Gastroesophageal sphincter (tissue), 4 donors: ENCODE measurements at regions not wholly inside any gene's neighbourhood (a gene's known extent, or its start where the extent isn't known, plus 50 kb on each side); places are given as distances from the start of the nearest gene placed in this dataset.

ENCODE experiments used
- ATAC-seq: fragments of 150-250 bp; one replicate; pipeline ENCODE4 v1.9.1; 2016; ENCODE audit warnings: mild to moderate bottlenecking, moderate library complexity
- H3K27ac ChIP-seq, 4 donors: fragments of 200-600 bp; sonication (generic) in 3 of 4; 1 replicate in 3 of 4; 2 replicates in 1 of 4; pipeline ENCODE4 v1.5.1; 2016 to 2019
- H3K27me3 ChIP-seq: fragments of 200-600 bp; sonication (generic); one replicate; pipeline ENCODE4 v1.5.1; 2019
- H3K36me3 ChIP-seq, 2 donors: fragments of 200-600 bp; sonication (generic); one replicate each; pipeline ENCODE4 v1.5.1; 2019; ENCODE audit warnings: control low read depth in 1 of 2
- H3K4me1 ChIP-seq, 3 donors: fragments of 200-600 bp; sonication (generic); 1 replicate in 2 of 3; 2 replicates in 1 of 3; pipeline ENCODE4 v1.5.1; 2016 to 2019; ENCODE audit warnings: control low read depth in 2 of 3
- H3K4me3 ChIP-seq, 2 donors: fragments of 200-600 bp; sonication (generic); one replicate each; pipeline ENCODE4 v1.5.1; 2019; ENCODE audit warnings: mild to moderate bottlenecking in 1 of 2, moderate library complexity in 1 of 2
- H3K9me3 ChIP-seq, 3 donors: fragments of 200-600 bp; sonication (generic); one replicate each; pipeline ENCODE4 v1.5.1; 2017 to 2019; ENCODE audit warnings: control low read depth in 2 of 3
- CTCF ChIP-seq, 4 experiments: fragments of 200-600 bp in 2 of 4; fragments of 450-650 bp in 2 of 4; sonication (generic) in 1 of 4; IDR thresholded peaks; one replicate each; pipeline ENCODE4 v1.5.1; 2017 to 2019; ENCODE audit warnings: antibody characterized with exemption in 4 of 4, mild to moderate bottlenecking in 2 of 4, moderate library complexity in 2 of 4
- EP300 ChIP-seq: sonication (generic); formaldehyde crosslinking; IDR thresholded peaks from one replicate; pipeline ENCODE4 v1.6.1; 2017; ENCODE audit warnings: antibody characterized with exemption, mild to moderate bottlenecking
- POLR2A ChIP-seq, 2 donors: fragments of 450-650 bp; IDR thresholded peaks; one replicate each; pipeline ENCODE4 v1.6.1; 2017; ENCODE audit warnings: antibody characterized with exemption in 2 of 2, mild to moderate bottlenecking in 2 of 2, moderate library complexity in 1 of 2
- POLR2AphosphoS5 ChIP-seq: sonication (generic); formaldehyde crosslinking; IDR thresholded peaks from one replicate; pipeline ENCODE4 v1.6.1; 2017; ENCODE audit warnings: antibody characterized with exemption
- WGBS, 2 donors: methylation state at CpG; one replicate each; pipeline ENCODE4 v1.1.5; 2018; ENCODE audit warnings: low coverage in 1 of 2; 5-methylcytosine and 5-hydroxymethylcytosine counted together

GRCh38 chr15:93543093-93543492 is 454.1 kb upstream of the RGMA start:
- Histone ChIP-seq H3K4me3 (no peak overlapping the region), H3K9me3 (peaks cover 0 to 9% (median 0%) of the 10 kb centered on the region in 3 donors), H3K36me3 (no peaks in the 10 kb centered on the region), H3K27ac (no peak overlapping the region), H3K4me1 (no peaks in the 10 kb centered on the region), H3K27me3 (no peaks in the 10 kb centered on the region)
- no peak for TF ChIP-seq CTCF (IDR thresholded peaks at IDR 0.05)
- no peak for TF ChIP-seq POLR2AphosphoS5
- TF ChIP-seq POLR2A (IDR thresholded peaks at IDR 0.05): no peak
- TF ChIP-seq EP300: no peak
- ATAC-seq: no peak
- 52 to 76% methylated on average over 3 of the region's 3 CpGs for WGBS, 2 donors

GRCh38 chr15:93527374-93528050 is 438.5 kb upstream of the RGMA start:
- H3K36me3 ChIP-seq: no peaks in the 10 kb centered on the region
- H3K4me3 ChIP-seq: no peak overlapping the region
- 49 to 58% methylated on average over 3 to 5 of the region's 5 CpGs for WGBS, 2 donors
- H3K27ac ChIP-seq: no peak overlapping the region
- ATAC-seq: no peak
- H3K9me3 ChIP-seq: no peaks in the 10 kb centered on the region
- no peaks in the 10 kb centered on the region for H3K27me3 ChIP-seq
- TF ChIP-seq EP300 (no peak), POLR2A (IDR thresholded peaks at IDR 0.05) (no peak), POLR2AphosphoS5 (no peak), CTCF (IDR thresholded peaks at IDR 0.05) (no peak)
- H3K4me1 ChIP-seq: no peaks in the 10 kb centered on the region

- no peak overlapping the region for H3K4me3 ChIP-seq
- H3K27me3 ChIP-seq: no peaks in the 10 kb centered on the region
- no peak overlapping the region for H3K27ac ChIP-seq
- WGBS, 2 donors: 58 to 81% methylated on average over 5 to 6 of the region's 6 CpGs
- no peaks in the 10 kb centered on the region for H3K36me3 ChIP-seq
- no peak for TF ChIP-seq CTCF (IDR thresholded peaks at IDR 0.05)
- no peak for TF ChIP-seq POLR2AphosphoS5
- no peak for TF ChIP-seq POLR2A (IDR thresholded peaks at IDR 0.05)
- TF ChIP-seq EP300: no peak
- no peak for ATAC-seq
- no peaks in the 10 kb centered on the region for H3K4me1 ChIP-seq
- no peaks in the 10 kb centered on the region for H3K9me3 ChIP-seq
These were observed 435.4 kb upstream of the RGMA start for GRCh38 chr15:93524432-93524831.

GRCh38 chr15:93523481-93523880 is 434.5 kb upstream of the RGMA start:
- Histone ChIP-seq H3K9me3 (no peaks in the 10 kb centered on the region), H3K27me3 (no peaks in the 10 kb centered on the region), H3K4me3 (no peak overlapping the region), H3K4me1 (no peaks in the 10 kb centered on the region), H3K27ac (no peak overlapping the region), H3K36me3 (no peaks in the 10 kb centered on the region)
- no peak for ATAC-seq
- TF ChIP-seq POLR2A (IDR thresholded peaks at IDR 0.05) (no peak), CTCF (IDR thresholded peaks at IDR 0.05) (no peak), POLR2AphosphoS5 (no peak)
- 48 to 76% methylated on average over 4 to 7 of the region's 7 CpGs for WGBS, 2 donors

GRCh38 chr15:93520206-93520605 is 431.2 kb upstream of the RGMA start:
- H3K4me1 ChIP-seq: peaks cover 0 to 16% (median 0%) of the 10 kb centered on the region in 3 donors
- H3K4me3 ChIP-seq: no peak overlapping the region
- no peak for TF ChIP-seq POLR2A (IDR thresholded peaks at IDR 0.05)
- no peak for TF ChIP-seq CTCF (IDR thresholded peaks at IDR 0.05)
- TF ChIP-seq POLR2AphosphoS5: no peak
- no peak for TF ChIP-seq EP300
- H3K36me3 ChIP-seq: no peaks in the 10 kb centered on the region
- no peak for ATAC-seq
- no peaks in the 10 kb centered on the region for H3K27me3 ChIP-seq
- H3K9me3 ChIP-seq: no peaks in the 10 kb centered on the region
- 81 to 89% methylated on average over 3 to 4 of the region's 4 CpGs for WGBS, 2 donors
- no peak overlapping the region for H3K27ac ChIP-seq
